Right lung (tissue), 2 donors: ENCODE measurements at regions not wholly inside any gene's neighbourhood (a gene's known extent, or its start where the extent isn't known, plus 50 kb on each side); places are given as distances from the start of the nearest gene placed in this dataset.

Experiments
- DNase-seq, 2 donors: peaks; one replicate each; pipeline ENCODE4 v3.0.0-alpha.2; 2013

DNA sequence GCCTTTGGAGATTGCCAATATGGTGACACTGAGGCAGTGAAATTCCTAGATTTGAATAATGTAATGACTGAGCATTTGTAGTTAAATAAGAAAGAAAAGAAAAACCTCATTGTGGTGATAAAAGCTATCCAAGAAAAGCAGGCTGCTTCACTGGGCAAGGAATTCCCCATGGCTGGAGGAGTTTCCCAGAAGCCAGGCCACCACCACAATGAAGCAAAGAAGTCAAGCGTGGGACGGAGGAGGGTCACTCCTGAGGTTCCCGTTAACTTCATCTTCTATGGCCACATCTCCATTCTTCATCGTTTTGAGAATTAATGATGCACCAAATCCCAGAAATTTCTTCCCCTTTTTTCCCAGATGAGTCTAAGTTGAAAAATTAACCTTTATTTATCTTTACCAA, 185.8 kb upstream of the BCL6 start:
- no peak for DNase-seq

DNA sequence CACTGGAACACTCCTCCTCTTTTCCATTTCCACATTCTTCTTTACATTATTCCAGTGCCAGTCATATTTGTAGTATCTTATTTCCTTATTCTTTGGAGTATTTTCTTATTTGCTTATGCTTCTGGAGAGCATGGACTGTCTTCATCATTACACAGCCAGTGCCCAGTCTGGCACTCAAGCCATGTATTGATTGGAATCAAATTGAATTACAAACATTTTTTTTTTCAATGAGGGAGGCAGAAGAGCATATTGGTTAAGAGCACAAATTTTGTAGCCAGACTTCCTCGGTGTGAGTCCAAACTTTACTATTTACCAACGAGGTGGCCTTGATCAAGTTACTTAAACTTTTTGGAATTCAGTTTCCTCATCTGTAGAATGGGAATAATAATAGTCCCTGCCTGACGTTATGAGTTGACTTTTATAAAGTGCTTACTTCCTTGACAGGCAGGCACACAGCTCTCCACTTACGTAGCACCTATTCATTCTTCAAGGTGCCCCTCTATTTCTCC, 186.6 kb upstream of the BCL6 start:
- DNase-seq: no peak

- DNase-seq: no peak
Observed at GRCh38 chr3:187932530-187932929, 187.3 kb upstream of the BCL6 start.

GRCh38 chr3:187935623-187936156, 190.4 kb upstream of the BCL6 start:
- DNase-seq: no peak

DNA sequence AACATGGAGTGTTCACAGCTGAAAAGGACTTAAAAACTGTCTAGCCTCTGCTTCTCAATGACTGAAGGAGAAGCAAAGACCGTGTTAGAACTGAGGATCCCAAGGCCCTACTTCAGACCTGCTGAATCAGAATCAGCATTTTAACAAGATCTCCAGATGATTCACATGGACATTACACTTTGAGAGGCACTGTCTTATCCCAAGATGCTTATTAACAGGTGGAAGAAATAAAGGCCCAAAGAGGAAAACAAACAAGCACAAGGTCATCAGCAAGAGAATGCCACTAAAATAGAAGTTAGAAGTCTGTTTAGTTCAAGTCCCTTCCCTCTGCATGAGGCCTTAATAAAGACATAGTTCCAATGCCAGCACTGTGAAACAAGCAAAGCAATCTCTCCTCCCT, 191.4 kb upstream of the BCL6 start:
- DNase-seq: no peak

DNA sequence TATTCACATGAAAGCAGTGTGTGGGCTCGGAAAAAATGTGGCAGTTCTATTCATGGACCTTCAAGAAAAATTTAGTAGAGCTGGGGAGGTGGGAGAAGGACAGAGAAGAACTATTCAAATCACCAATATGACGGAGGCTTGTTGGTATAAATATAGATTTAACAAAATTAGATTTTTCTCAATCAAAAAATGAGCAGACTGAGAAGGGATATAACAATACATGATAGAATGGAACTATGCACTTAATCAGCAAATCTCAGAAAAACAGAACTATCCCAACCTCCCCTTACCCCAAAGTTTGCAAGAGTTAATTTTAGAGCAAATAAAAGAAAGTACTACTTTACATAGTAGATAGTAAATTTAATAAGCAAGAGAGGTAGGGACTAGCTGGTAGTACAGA, 194.6 kb upstream of the BCL6 start:
- DNase-seq: no peak

GRCh38 chr3:187941135-187941847, 196.0 kb upstream of the BCL6 start:
- no peak for DNase-seq

DNA sequence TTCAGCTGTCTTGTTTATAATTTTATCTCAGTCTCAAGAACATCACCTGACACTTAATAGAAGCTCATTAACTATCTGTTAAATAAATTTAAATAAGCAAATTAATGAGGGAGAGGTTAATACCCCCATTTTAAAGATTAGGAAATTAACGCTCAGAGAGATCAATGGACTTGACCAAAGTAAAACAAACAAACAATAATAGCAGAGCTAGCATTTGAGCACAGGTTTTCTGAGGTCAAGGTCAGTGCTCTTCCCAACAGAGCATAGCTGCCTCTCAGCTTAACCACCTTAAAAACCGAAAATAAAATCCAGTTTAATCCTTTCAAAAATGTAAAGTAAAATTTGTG, 196.6 kb upstream of the BCL6 start:
- no peak for DNase-seq

DNA sequence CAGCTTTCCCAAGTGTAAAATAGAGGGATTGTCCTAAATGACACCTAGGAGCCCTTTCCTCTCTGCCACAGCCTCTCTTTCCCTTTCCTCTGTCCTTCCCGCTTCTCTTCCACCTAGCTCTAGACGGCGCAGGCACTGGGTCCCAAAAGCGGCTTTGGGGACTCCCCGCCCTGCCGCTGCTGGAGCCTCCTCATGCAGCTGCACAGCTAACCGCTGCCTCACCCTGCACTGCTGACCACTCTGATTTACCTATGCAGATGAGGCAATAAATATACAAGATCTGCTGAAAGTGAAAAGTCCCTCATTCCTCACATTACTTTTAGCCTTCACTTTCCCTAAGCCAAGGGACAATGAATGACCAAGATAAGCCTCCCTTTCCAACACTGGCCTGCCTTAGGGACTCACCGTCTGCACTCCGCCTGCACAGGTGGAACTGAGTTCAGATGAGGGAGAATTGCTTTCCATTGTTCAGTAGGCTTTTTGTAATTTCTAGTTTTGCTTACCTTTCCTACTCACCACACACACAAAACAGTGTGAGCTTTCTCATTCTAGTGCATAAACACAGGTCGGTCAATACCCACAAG, 197.5 kb upstream of the BCL6 start:
- DNase-seq: no peak

- DNase-seq: no peak
Observed at GRCh38 chr3:187943677-187944389, 198.6 kb upstream of the BCL6 start.

DNA sequence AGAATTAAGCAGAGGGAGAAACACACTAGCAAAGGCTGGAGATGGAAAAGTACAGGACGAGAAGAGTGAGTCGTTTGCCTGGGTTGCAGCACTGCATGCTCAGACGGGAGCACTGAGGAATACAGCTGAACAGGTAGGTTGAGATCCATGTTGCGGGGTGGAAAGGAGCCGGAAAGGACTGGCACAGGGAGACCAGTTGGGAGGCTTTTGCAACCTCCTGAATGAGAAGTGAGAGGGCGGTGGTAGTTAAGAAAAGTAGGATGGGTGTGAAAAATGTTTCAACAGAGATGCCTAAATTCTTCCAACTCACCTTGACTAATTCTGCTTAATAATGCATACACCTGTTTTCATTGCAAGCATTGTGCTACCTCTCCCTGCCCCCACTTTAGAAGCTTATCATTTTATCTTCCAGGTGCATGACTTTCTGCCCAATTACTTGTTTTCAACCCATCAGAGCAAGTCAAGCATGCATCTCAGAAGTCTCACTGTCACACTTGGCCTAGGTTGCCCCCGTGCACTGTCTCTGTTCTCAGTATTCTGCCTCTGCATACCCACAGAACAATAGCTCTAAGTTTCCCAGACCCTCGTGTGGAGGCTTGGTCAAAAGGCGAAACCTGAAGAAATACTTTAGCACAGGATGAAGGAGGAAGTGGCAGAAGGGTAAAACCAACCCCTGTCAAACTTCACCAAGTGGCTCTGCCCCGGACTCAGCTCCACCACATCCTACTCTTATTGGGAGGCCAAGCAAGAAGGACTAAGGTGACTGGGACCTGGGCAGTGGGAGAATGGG, 199.3 kb upstream of the BCL6 start:
- DNase-seq: no peak

- DNase-seq: no peak
Observed at GRCh38 chr3:187945374-187945773, 200.1 kb upstream of the BCL6 start.

GRCh38 chr3:187946163-187946691, 201.0 kb upstream of the BCL6 start:
- DNase-seq: no peak

DNA sequence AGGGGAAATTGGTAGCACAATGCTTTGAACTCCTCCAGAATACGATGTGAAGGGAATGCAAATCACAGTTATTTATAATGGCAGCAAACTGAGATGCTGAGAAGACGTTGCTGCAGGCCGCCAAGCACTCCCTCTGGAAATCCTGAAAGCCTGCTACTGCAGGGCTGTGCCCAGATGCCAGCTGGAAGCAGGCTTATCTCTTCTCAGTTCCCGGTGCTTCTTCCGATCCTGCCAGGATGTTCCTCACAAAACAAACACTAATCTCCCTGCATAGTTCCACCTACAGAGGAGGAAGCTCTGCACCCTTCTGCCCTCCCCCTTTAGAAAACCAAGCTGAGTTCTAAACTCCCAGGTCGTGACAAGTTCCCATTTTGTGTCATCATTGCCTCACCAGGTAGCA, 201.7 kb upstream of the BCL6 start:
- no peak for DNase-seq

DNA sequence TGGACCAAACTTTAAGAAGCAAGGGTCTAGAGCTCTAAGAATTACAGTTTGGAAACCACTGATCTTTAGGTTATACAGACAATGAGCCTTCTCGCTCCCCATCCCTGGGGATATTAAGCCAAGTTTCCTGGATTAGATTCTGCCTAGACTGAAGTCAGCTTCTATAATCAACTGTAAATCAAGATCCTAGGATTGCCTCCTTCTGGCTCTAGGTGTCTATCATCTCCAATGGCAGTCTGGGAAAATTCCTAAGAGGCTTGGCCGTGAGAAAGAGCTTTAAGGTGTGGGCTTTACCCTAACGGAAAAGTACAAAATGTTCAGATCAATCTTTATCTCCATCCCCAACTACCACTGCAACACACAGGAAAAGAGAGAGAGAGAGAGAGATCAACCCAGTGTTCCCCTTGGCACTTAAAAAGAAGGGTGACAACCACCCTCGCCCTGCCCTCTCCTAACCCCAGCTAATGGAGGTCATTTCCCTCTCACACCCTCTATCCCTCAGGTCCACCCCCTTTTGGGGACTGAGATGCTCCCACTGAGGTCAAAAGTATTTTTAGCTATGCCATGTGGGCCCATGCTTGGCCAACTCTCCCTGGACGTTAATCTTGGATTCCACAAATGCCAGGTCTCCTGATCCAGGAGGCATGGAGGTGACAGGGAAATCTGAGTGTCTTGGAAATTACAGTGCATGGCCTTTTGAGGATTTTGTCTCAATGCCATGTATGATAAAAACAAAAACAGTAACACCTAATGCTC, 202.8 kb upstream of the BCL6 start:
- no peak for DNase-seq

- DNase-seq: no peak
Observed at GRCh38 chr3:187949093-187949820, 204.0 kb upstream of the BCL6 start.

GRCh38 chr3:187950671-187951070, 203.3 kb upstream of the LPP start:
- DNase-seq: no peak

- no peak for DNase-seq
Observed at GRCh38 chr3:187951452-187952190, 202.3 kb upstream of the LPP start.

DNA sequence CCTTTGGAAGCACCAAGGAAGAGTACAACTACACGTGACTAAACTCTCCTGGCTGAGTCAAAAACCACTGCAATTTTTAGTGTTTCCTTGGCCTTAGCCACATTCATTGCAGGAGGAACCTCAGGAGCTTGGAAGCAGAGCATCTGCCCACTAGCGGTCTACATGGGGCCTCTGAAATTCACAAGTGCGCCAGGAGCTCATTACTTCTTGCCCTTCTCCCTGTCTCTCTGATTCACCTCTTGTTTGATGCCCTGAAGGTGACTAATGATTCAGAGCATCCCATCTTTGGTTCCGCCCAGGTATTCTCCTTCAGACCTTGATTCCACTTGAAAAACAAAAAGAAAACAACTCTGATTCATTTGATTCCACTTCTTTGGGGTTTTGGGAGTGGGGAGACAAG, 201.1 kb upstream of the LPP start:
- no peak for DNase-seq

DNA sequence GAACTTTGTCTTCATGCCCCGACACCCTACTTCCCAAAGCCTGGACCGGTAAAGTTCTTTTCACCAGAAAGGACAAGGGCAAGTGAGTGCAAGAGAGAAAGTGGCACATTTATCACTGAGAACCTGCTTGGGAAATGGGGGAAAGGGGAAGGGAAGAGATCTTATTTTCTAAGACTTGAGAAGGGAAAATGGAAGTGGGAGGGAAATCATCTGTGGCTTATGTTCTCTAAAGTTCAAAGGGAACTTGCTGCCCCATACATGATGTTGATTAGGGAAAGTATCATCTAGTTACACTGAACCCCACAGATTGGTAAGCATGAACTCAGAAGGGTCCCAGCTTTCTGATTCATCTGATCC, 199.5 kb upstream of the LPP start:
- DNase-seq: no peak
